Loucy (cell line): ENCODE measurements at regions not wholly inside any gene's neighbourhood (a gene's known extent, or its start where the extent isn't known, plus 50 kb on each side); places are given as distances from the start of the nearest gene placed in this dataset.

Experiments used
- EZH2phosphoT487 ChIP-seq: fragments of 200-600 bp; IDR thresholded peaks from 2 replicates; pipeline ENCODE4 v1.6.1; 2018; ENCODE audit warnings: antibody characterized with exemption, mild to moderate bottlenecking, moderate library complexity, borderline replicate concordance
- TF ChIP-seq, protein P1 (sequence below): fragments of 200-600 bp; sonication (generic); conservative IDR thresholded peaks from 2 replicates; pipeline ENCODE4 v1.5.1; 2014; ENCODE audit warnings: mild to moderate bottlenecking, antibody characterized with exemption, low read length

DNA sequence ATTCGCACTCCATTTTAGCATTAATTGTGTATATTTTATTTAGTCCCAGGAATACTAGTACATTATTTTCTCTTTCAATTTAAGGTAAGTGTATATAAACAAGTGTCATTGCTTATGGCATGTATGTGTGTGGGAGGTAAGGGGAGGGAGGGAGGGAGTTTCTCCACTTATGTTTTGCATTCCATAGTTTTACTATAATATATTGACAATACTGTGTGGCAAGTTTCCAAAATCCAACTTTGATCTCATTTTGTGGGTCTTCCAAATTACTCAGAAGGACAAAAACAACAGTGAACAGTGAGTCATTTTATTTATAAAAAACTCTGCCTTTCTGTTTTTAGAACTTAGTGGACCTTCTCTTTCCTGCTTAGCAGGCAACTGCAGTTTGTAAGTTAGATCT is 102.3 kb upstream of the SEMA3E start:
- TF ChIP-seq, protein P1, sequence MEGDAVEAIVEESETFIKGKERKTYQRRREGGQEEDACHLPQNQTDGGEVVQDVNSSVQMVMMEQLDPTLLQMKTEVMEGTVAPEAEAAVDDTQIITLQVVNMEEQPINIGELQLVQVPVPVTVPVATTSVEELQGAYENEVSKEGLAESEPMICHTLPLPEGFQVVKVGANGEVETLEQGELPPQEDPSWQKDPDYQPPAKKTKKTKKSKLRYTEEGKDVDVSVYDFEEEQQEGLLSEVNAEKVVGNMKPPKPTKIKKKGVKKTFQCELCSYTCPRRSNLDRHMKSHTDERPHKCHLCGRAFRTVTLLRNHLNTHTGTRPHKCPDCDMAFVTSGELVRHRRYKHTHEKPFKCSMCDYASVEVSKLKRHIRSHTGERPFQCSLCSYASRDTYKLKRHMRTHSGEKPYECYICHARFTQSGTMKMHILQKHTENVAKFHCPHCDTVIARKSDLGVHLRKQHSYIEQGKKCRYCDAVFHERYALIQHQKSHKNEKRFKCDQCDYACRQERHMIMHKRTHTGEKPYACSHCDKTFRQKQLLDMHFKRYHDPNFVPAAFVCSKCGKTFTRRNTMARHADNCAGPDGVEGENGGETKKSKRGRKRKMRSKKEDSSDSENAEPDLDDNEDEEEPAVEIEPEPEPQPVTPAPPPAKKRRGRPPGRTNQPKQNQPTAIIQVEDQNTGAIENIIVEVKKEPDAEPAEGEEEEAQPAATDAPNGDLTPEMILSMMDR, result no peak
- TF ChIP-seq EZH2phosphoT487, result no peak
